Activated CD8-positive, alpha-beta memory T cell treated with anti-CD3 and anti-CD28 coated beads for 4 hours (primary cell): ENCODE measurements at regions not wholly inside any gene's neighbourhood (a gene's known extent, or its start where the extent isn't known, plus 50 kb on each side); places are given as distances from the start of the nearest gene placed in this dataset.

Source experiments
- DNase-seq, 2 donors: peaks; one replicate each; pipeline ENCODE4 v3.0.0-alpha.2; 2020; ENCODE audit warnings: low read depth in 2 of 2

DNA sequence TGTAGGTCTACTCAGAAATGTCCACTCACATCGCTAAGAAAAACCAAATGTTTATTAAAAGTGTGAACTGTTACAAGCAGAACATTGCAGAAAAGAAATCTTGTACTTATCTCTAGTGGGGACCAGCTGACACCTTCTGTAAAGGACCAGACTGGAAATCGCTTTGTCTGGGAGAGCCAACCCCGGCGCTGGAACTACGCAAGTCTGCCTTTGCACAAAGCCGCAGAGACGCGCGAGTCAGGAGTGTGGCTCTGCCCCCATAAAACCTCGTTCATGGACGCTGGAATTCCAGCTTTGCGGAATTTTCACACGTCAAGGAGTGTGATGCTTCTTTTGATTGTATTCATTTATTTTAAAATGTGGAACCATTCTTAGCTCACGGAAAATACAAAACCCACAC, 141.9 kb upstream of the SALL3 start:
- no peak for DNase-seq

DNA sequence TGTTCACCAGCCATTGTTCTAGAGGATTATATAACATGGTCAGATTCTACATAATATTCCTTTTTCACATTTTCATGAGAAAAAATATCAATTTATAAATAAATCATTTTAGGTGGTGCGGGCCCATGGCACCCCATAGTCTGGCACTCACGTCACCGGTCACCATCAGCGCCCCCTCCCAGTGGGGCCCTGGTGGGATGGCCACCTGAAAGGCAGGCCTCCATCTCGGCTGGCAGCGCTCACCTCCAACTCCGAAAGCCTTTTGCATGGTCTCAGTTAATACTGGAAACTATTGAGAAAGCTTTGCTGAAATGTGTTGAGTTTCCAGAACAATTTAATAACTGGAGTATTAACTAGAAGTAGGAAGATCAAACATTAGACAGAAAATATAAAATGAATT, 141.4 kb upstream of the SALL3 start:
- DNase-seq: no peak

DNA sequence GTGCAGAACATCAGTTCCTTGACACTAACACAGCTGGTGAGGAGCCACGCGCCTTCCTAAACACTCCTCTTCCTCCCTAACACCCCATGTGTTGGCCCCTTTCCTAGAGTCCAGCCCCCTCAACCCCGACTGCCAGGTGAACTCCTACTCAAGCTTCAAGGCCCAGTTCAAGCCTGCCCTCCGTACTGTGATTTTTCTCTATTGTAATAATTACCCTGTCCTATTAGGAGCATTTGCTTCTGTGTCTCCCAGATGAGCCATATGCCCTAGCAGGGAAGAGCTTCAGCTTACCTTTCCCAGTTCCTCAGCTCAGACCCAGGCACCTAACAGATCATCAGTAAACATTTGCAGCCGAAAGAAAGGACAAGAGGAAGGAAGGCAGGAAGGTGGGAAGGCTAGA, 130.6 kb upstream of the SALL3 start:
- no peak for DNase-seq

DNA sequence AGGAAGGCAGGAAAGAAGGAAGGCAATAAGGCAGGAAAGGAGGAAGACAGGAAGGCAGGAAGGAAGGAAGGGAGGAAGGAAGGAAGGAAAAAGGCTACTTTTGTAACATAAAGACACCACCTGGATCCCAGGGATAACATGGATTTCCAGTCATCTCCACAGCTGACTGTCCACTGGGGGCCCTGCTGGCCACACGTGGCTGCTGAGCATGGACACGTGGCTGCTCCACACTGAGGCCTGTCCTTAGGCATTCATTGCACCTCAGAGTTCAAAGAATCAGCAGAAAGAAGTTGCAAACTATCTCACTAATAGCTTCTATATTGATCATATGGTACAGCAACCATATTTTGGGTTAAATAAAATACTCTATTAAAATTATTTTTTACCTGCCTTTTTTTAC, 130.2 kb upstream of the SALL3 start:
- no peak for DNase-seq

DNA sequence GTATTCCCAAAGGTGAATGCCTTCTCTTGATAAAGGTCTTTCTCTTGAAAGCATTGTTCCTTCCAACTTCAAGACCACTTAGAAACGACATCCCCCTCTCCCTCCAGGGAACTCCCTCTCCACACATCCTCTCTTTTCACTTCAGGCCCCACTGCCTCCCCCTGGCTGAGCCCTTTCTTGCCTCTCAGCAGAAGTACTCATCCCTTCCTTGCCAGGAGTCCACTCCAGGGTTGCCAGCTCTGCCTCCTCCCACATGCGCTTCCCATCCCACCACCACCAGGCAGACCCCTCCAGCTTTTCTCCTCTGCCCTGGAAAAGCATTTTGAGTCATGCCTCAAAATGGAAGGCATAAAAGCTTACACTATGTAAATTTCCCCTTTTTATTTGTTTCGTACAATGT, 126.3 kb upstream of the SALL3 start:
- DNase-seq: no peak

DNA sequence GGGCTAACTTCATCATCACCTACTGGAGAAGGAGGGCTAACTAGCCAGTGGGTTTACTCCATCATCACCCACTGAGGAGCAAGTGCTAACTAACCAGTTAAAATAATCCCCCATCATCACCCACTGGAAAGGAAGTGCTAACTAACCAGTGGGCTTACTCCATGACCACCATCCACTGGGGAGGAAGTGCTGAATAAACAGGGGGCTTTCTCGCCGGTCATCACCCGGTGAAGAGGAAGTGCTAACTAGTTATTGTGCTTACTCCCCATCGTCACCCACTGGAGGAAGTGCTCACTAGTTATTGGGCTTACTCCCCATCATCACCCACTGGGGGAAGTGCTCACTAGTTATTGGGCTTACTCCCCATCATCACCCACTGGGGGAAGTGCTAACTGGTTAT, 124.4 kb upstream of the SALL3 start:
- no peak for DNase-seq

DNA sequence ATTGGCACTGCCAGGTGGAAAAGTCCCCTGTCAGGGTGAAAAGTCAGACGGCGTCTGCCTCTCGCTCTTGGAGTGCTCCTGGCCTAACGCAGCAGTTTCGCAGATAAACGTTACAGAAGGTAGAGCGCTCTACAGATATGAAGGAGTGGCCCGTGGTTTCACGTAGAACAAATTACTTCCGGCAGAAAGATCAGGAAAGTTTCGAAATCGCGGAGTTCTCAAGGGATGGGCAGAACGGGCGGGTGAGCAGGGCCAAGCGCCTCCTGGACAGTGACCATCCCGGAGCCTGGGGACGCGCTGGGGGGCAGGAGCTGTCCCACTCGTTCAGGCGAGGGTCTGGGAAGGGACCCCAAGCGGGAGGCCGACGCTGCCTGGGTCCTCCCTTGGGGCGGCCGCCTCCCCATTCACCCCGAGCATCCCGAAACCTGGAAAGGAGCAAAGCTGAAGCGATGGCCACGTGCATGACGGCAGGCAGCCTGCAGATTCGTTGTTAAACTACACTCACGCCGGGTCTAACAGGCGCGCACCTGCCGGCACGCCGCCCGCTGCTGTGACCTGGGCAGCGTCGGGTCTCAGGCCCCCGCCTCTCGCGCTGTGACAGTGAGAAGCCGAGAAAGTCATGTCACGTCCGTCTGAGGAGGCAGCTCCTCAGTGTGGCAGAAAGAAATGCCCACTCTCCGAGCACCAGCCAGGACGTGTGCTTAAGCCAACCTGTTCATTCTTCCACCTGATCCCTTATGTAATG, 122.9 kb upstream of the SALL3 start:
- no peak for DNase-seq

DNA sequence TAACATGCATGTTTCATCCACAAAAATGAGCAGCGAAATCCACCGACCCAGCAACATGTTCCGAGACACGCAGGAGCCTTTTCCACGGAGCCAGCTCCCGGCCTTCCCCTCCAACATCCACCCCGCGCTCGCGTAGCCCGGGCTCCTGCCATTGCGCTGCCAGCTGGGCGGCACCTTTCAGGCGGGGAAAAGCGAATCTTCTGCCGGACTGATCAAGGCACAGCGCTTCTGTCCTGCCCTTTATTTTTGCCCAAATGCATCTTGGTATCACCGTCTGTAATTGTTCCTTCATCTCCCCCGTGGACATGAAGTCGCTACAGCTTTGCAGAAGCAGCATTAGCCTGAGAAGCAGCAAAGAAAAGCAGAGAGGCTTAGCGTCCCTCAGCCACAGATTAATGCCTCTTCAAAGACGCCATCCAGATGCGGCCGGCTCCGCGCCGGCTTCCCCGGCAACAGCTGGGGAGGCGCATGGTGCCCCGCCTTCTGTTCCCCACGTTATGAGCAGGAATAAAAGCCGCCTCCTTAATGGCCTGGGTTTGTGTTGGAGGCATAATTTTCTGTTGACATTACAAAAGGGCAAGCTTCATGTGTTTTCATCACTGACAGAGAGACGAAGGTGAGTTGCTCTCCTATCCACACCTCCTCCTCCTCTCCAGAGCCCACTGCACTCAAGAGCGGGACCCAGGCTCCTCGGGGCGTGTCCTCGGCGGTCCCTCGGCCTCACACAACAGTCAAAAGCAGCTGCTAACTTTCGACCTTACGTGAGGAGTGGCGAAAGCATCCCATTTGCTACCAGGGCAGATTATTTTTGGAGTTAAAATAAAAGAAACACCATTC, 122.1 kb upstream of the SALL3 start:
- DNase-seq: no peak

DNA sequence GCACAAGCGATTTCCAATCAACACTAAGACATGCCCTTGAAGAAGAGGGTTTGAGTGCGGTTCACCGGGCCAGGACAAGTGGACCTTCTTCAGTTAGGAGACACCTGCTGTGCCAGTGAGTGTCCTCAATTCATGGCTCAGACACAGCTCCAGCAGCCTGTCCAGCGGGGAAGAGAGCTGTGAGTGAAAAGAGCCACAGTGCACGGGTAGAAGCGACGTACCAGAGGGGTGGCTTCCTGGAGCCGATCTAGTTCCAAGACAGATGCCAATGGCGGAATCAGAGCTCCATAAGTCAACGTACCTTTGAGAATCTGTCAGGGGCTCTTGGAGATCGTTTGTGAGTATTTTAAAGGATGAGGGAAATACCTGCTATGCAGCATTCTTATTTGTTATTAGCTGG, 119.9 kb upstream of the SALL3 start:
- no peak for DNase-seq

DNA sequence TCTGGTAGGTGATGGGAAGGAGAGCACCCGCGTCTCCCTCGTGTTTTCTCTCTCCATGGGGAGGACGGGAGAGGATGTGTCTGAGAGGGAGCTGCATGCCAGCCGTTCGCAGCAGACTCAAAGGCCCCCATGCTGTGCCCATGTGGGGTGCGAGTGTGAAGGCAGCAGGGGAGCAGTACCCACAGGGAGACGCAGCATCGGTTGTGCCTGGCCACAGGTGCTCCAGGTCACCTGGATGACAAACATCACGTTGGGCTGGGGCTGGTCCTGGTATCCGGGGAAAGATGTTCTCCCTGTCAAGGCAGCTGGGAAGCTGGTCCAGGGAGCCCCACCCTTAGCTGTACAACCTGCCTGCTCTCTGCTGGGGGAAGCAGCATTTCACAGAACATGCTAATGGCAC, 119.5 kb upstream of the SALL3 start:
- DNase-seq: no peak

DNA sequence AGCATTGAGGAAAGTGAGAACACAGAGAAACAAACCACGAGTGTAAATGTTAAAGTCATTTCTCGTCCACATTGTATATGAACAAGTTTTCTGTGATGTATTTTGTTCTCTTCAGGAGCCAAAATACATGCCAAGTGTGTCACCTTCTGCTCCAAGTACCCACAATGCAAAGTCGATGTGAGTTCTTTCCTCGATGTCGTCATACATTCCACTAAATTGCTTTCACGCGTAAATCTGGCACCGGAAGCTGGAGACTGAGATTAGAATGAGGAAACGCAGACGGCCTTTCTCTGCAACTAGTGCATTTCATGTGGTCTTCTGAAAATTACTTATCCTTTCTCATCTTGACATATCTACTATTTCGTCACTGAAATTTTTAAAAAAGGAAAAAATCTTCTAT, 118.5 kb upstream of the SALL3 start:
- DNase-seq: no peak

DNA sequence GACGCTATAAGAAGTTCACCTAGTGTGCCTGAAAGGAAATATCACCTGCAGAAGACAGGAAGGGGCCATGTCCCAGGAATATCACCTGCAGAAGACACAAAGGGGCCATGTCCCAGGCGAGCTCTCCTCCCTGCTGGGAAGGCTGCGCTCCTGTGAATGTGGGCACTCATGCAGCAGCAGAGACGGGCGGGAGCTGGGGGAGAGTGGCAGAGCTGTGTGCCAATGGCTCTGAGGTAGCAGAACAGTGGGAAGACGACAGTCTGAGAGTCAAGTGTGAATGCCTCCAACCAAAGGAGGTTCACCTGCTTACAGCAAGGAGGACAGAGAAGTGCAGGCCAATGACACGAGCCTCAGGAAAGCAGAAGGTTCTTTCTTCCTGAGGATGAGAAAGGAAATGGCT, 117.9 kb upstream of the SALL3 start:
- no peak for DNase-seq

DNA sequence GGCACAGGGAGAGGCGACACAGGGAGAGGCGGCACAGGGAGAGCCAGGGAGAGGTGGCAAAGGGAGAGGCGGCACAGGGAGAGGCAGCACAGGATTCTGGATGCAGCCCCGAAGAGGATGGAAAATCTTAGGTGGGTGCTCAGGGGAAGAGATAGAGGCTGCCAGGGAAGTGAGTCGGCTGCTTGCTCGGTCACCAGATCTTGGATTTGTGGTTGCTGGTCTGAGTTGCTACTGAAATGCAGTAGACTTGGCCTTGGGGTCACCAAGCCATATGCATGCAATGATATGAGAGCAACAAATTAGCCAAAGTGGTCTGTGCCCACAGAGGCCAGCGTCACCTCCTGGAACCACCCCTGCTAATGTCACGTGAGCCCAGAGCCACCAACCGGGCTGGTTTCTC, 117.2 kb upstream of the SALL3 start:
- DNase-seq: no peak

DNA sequence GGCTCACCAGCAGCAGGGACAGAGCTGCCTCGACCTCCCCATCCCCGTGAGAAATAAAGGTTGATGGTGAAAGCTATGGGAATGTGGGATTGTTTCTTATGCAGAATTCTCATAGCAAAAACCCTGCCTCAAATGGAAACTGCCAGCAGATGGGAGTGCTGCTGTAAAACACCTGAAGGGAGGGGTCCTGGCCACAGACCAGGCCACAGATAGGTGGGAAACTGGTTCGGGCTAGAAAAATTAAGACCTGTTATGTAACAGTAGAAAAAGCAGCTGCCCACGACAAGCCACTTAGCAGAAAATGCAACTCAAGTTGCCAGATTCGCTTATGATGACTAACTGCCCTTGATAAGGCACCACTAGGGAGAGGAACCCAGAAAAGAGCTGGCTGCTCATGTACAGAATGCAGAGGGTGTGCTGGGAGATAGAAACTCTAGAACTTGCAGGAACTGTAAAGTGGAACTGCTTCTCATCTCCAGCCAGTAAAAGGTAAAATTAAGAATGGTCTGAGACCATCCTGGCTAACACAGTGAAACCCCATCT, 114.5 kb upstream of the SALL3 start:
- DNase-seq: no peak

DNA sequence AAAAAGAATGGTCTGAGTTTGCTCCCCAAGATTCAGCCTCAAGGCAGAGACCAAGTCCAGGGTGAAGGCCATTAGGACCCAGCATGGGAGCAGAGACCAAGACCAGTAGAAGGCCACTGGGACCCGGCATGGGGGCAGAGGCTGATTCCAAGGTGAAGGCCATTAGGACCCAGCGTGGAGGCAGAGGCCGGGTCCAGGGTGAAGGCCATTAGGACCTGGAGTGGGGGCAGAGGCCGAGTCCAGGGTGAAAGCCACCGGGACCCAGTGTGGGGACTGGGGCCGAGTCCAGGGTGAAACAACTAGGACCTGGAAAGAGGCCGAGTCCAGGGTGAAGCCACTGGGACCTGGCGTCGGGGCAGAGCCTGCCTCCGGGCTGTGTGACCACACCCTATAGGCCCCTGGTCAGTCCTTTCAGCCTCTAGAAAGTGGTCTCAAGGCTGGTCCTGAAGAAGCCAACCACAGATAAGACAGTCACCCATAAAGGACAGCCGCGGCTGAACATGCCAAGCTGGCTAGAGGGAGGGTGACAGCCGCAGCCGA, 113.8 kb upstream of the SALL3 start:
- no peak for DNase-seq

DNA sequence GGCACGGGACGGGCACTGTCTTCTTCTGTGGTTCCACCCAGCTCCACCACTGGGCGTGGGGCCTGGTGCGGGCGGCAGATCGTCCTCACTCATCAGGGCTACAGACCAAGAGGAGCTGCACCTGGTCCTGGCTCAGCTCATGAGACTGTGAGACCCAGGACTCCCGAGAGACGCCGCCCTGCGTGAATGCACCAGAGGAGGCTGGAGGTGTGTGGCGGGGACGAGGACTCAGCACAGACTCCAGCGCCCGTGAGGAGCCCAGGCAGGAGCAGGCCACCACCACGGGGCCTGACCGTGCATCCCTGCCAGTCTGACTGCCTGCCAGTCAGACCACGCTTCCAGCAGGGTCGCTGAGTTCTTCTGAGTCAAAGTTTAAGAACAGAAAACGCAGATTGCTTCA, 112.5 kb upstream of the SALL3 start:
- DNase-seq: no peak

DNA sequence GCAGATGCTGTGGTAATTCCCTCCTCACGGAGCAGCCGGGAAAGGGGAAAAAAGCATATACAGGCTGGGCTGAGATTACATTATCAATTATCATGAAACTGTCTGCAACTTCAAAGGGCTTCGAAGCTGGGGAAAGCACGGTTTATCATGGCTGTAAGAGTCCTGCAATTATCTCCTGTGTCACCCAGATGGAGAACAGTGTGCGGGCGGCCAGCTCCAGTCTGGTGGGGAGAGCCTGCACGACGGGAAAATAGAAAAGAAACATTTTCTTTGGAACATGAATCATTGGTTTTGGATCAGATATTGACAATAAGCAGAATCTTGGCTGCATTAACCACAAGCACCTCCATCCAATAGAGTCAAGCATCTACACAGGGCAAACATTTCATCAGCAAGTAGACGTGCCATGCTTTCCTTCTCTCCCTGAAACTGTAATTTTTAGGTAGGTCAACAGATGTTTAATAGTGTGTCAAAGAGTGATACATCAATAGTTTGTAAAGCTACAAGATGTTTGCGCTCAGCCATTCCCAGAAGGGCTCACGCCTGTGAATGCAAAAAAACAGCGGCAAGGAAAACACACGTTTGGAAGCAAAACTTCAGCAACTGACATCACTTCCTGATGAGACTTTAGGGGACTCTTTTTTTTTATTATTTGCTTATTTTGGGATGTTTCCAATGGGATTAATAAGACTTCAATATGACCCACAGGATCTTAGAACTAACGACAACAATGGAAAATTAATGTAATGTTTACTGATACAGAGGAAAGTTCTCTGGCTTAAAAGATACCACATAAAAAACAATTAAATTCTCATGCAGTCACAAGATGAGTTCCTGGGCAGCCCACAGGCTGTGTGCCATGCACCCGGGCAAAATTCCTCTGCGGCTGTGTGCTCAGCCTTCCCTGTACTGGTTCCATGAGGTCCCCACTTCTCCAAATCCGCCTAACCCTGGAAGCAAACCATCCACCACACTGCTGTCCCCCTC, 111.0 kb upstream of the SALL3 start:
- DNase-seq: no peak

DNA sequence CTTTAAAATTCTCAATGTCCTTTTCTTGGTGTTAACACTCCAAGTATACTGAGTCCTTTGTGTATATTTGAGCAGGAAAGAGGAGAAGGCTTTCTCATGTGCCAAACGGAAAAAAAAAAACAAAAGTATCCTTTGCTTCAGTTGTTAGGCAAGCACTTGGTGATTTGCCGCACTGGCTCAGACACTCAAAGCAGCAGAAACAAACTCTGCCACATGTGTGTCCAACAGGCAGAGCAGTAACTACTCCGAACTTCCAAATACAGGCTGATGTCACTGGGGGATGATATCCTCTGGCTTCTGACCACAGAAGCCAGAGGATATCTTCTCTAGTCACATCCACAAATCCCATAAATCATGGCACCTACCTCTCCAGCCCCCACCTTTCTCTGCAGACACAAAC, 108.0 kb upstream of the SALL3 start:
- no peak for DNase-seq

DNA sequence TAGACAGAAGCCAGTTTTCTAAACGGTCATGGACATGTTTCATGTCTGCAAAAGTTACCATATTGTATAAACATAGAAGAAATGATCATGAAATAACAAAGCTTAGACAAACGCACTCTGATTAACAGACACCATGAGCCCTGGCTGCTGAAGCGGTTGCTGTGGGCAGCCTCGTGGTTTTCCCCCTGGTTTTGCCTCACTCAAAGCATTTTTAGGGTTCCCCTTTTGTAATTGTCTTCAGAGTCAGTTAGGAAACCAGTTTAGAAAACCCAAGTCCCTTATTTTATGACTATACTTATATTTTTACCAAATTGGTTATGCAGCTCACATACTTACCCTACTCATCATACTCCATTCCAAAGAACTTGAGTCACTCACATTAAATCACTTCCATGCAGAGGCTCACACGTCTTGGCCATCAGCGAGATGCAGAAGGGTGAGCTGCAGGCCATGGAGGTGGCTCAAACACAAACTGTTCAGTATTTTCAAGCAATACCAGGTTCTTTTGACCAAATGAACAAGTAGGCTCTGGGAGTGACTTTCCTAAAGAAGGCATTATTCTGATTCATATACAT, 105.6 kb upstream of the SALL3 start:
- no peak for DNase-seq

DNA sequence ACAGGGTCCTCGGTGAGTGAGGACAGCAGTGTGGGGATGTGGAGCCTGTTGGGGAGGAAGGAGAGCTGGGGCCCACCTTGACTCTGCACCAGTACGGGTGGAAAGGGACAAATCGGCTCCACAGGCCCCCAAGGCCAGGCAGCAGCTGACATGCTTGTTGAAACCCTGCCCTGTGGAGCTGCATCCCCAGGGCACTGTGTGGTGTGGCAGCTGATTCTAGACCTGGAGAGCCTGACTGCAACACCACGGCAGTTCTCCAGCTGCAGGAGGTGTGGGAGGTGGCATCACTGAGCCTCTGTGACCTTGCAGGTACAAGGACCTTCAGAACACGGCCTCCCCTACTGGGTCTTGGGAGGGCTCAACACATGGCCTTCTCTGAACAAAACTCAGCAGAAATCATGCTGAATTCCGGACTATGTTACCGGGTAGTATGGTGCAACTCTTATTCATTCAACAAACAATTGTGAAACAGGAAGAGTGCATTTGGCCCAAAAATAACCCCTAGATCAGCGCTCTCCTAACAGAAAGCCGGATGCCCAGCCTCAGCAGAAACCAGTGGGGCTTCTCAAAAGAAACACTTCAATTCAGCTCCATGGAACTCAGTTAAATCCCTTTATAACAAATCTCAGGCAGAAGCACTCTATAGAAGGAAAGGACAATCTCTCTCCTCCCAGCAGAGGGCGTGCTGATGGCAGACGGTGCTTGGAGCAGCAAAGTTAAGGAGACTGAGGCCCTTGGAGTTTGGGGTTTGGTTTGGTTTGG, 104.4 kb upstream of the SALL3 start:
- DNase-seq: no peak
